ENCODE measurements at regions not wholly inside any gene's neighbourhood (a gene's known extent, or its start where the extent isn't known, plus 50 kb on each side); places are given as distances from the start of the nearest gene placed in this dataset.

GRCh38 chr2:222038067-222038802, 260.6 kb downstream of the PAX3 start:
- POLR2A ChIA-PET: no interaction called here
- no peaks in the 10 kb centered on the region for H3K4me1 ChIP-seq (ENCODE audit: control insufficient read depth in 1 of 2, insufficient read depth in 2 of 2, low read length in 2 of 2)
- H3K4me2 ChIP-seq (ENCODE audit: low read length): no peak overlapping the region
- intact Hi-C loops (cut with micrococcal nuclease): loop anchor here (5.0 kb wide), 1 partner anchor 524 kb away; no protein-coding TSS in a partner anchor
- ATAC-seq (no peak), DNase-seq (ENCODE audit: low read depth, low spot score) (no peak)
- no TSS peak for BruUV-seq (replicated peaks)
- H4K20me1 ChIP-seq (ENCODE audit: insufficient read depth): no peaks in the 10 kb centered on the region
- H3K79me2 ChIP-seq (ENCODE audit: insufficient read depth, low read length): no peaks in the 10 kb centered on the region
- TF ChIP-seq FOSL1 (IDR thresholded peaks at IDR 0.05; ENCODE audit: low read depth) (no peak), EZH2 (IDR thresholded peaks at IDR 0.05) (no peak), RAD21 (IDR thresholded peaks at IDR 0.05; ENCODE audit: low read depth) (peak; percentile 43), YY1 (IDR thresholded peaks at IDR 0.05; ENCODE audit: extremely low read depth, insufficient replicate concordance, low read depth, low read length) (no peak), ZFX (IDR thresholded peaks at IDR 0.05) (no peak), REST (IDR thresholded peaks at IDR 0.05; ENCODE audit: low read depth) (no peak), MAX (IDR thresholded peaks at IDR 0.05) (no peak), ZNF274 (IDR thresholded peaks at IDR 0.05; ENCODE audit: low read depth, low read length) (no peak), CTCF (IDR thresholded peaks at IDR 0.05 in 2 of 3, conservative IDR thresholded peaks at IDR 0.05 in 1 of 3; ENCODE audit: borderline replicate concordance in 1 of 3, insufficient read depth in 1 of 3, low read depth in 2 of 3, low read length in 2 of 3) (peak in 2 of 3 experiments; percentile 36 to 57; a peak in 3 of 6 replicates), ATF3 (IDR thresholded peaks at IDR 0.05) (no peak), POLR2A (IDR thresholded peaks at IDR 0.05; ENCODE audit: borderline replicate concordance, extremely low read depth, insufficient read depth, insufficient read length) (no peak), SIN3A (IDR thresholded peaks at IDR 0.05; ENCODE audit: low read depth) (no peak), CEBPB (IDR thresholded peaks at IDR 0.05; ENCODE audit: low read depth) (no peak)
- H3K36me3 ChIP-seq (ENCODE audit: control insufficient read depth in 1 of 2, insufficient read depth in 2 of 2, low read length in 2 of 2): no peaks in the 10 kb centered on the region
- H3K27ac ChIP-seq (ENCODE audit: low read depth, low read length): no peak overlapping the region
- RAD21 ChIA-PET (ENCODE audit: low non-redundant PET in 1 of 2, low total read pairs in 2 of 2, uncharacterized antibody in 2 of 2, unreplicated experiment in 2 of 2): interaction anchor here in 1 of 2 experiments (0.7 to 1.1 kb wide), 2 partner anchors 279 to 481 kb away, joined by 3 to 6 read pairs; no protein-coding TSS in a partner anchor
- no peak overlapping the region for H3K9ac ChIP-seq (ENCODE audit: low read length)
- CTCF ChIA-PET: interaction anchor here (0.8 to 3.9 kb wide), 10 partner anchors 9 to 576 kb away, joined by 3 to 48 read pairs (median 10); no protein-coding TSS in a partner anchor
- no peaks in the 10 kb centered on the region for H3K9me2 ChIP-seq (ENCODE audit: insufficient read depth)
- no peak overlapping the region for H3K4me3 ChIP-seq (replicated peaks in 1 of 2; ENCODE audit: low read depth in 1 of 2, low read length in 2 of 2)
- H3K9me3 ChIP-seq (ENCODE audit: control insufficient read depth in 1 of 2, insufficient read depth in 1 of 2, low read depth in 1 of 2, low read length in 2 of 2): no peaks in the 10 kb centered on the region
- peaks cover 11% of the 10 kb centered on the region; the same call in 1 of the 2 replicates for H3K27me3 ChIP-seq (ENCODE audit: insufficient read depth, low read length)
- H2AFZ ChIP-seq (ENCODE audit: low read depth, low read length, poor library complexity, severe bottlenecking): no peak overlapping the region

Measured in HCT116 (cell line).